ENCODE measurements at regions not wholly inside any gene's neighbourhood (a gene's known extent, or its start where the extent isn't known, plus 50 kb on each side); places are given as distances from the start of the nearest gene placed in this dataset.

- peaks cover 8% of the 10 kb centered on the region for H3K4me1 ChIP-seq (ENCODE audit: insufficient read depth, poor library complexity, severe bottlenecking)
- no peak overlapping the region for H3K4me3 ChIP-seq (ENCODE audit: severe bottlenecking)
- H3K27ac ChIP-seq (ENCODE audit: poor library complexity, severe bottlenecking) = no peak overlapping the region
- no peaks in the 10 kb centered on the region for H3K9me3 ChIP-seq (ENCODE audit: severe bottlenecking)
- no peak for TF ChIP-seq CTCF (IDR thresholded peaks at IDR 0.05; ENCODE audit: poor library complexity, severe bottlenecking)
- DNase-seq (ENCODE audit: low spot score) (no peak), ATAC-seq (ENCODE audit: low read depth) (peak; percentile 91)
- H3K27me3 ChIP-seq (ENCODE audit: insufficient read depth, poor library complexity, severe bottlenecking) = no peaks in the 10 kb centered on the region
- H3K36me3 ChIP-seq (ENCODE audit: low read depth) = no peaks in the 10 kb centered on the region
Observed at GRCh38 chr2:144583741-144584453, 64.0 kb upstream of the ZEB2 start.

- no peaks in the 10 kb centered on the region for H3K27me3 ChIP-seq (ENCODE audit: insufficient read depth, poor library complexity, severe bottlenecking)
- no peak for ATAC-seq (ENCODE audit: low read depth)
- no peak overlapping the region for H3K4me3 ChIP-seq (ENCODE audit: severe bottlenecking)
- H3K4me1 ChIP-seq (ENCODE audit: insufficient read depth, poor library complexity, severe bottlenecking) = peaks cover 8% of the 10 kb centered on the region
- H3K27ac ChIP-seq (ENCODE audit: poor library complexity, severe bottlenecking) = no peak overlapping the region
- no peaks in the 10 kb centered on the region for H3K9me3 ChIP-seq (ENCODE audit: severe bottlenecking)
- no peak for TF ChIP-seq CTCF (IDR thresholded peaks at IDR 0.05; ENCODE audit: poor library complexity, severe bottlenecking)
- no peak for DNase-seq (ENCODE audit: low spot score)
- H3K36me3 ChIP-seq (ENCODE audit: low read depth) = no peaks in the 10 kb centered on the region
Observed at GRCh38 chr2:144583381-144583729, 63.4 kb upstream of the ZEB2 start.

- DNase-seq (ENCODE audit: low spot score) (no peak), ATAC-seq (ENCODE audit: low read depth) (no peak)
- Histone ChIP-seq H3K4me1 (ENCODE audit: insufficient read depth, poor library complexity, severe bottlenecking) (peaks cover 8% of the 10 kb centered on the region), H3K27ac (ENCODE audit: poor library complexity, severe bottlenecking) (no peak overlapping the region), H3K9me3 (ENCODE audit: severe bottlenecking) (no peaks in the 10 kb centered on the region), H3K4me3 (ENCODE audit: severe bottlenecking) (no peak overlapping the region), H3K36me3 (ENCODE audit: low read depth) (no peaks in the 10 kb centered on the region), H3K27me3 (ENCODE audit: insufficient read depth, poor library complexity, severe bottlenecking) (no peaks in the 10 kb centered on the region)
- TF ChIP-seq CTCF (IDR thresholded peaks at IDR 0.05; ENCODE audit: poor library complexity, severe bottlenecking) = no peak
Observed at GRCh38 chr2:144582651-144583380, 62.9 kb upstream of the ZEB2 start.

GRCh38 chr2:144580521-144581161 is 60.7 kb upstream of the ZEB2 start:
- TF ChIP-seq CTCF (IDR thresholded peaks at IDR 0.05; ENCODE audit: poor library complexity, severe bottlenecking) = no peak
- DNase-seq (ENCODE audit: low spot score) (no peak), ATAC-seq (ENCODE audit: low read depth) (no peak)
- Histone ChIP-seq H3K36me3 (ENCODE audit: low read depth) (no peaks in the 10 kb centered on the region), H3K4me1 (ENCODE audit: insufficient read depth, poor library complexity, severe bottlenecking) (peaks cover 8% of the 10 kb centered on the region), H3K4me3 (ENCODE audit: severe bottlenecking) (no peak overlapping the region), H3K9me3 (ENCODE audit: severe bottlenecking) (no peaks in the 10 kb centered on the region), H3K27me3 (ENCODE audit: insufficient read depth, poor library complexity, severe bottlenecking) (no peaks in the 10 kb centered on the region), H3K27ac (ENCODE audit: poor library complexity, severe bottlenecking) (no peak overlapping the region)

Measured in RWPE2 (cell line).